Hematopoietic multipotent progenitor cell (in vitro differentiated cells): ENCODE measurements at regions not wholly inside any gene's neighbourhood (a gene's known extent, or its start where the extent isn't known, plus 50 kb on each side); places are given as distances from the start of the nearest gene placed in this dataset.
"Not testable (repeated sequence)": the region's sequence is repeated elsewhere in the genome, so short reads cannot be mapped to it uniquely, and the experiment has no call there.

Source experiments
- DNase-seq, 3 donors: peaks; one replicate each; pipeline ENCODE4 v3.0.0-alpha.2; 2011 to 2015; ENCODE audit warnings: low read depth in 2 of 3, low spot score in 2 of 3

GRCh38 chr5:159576902-159577301, 246.6 kb upstream of the IL12B start:
- DNase-seq: no peak

- DNase-seq: no peak
Measured at GRCh38 chr5:159581502-159582249, 251.4 kb upstream of the IL12B start.

- no peak for DNase-seq
Measured at GRCh38 chr5:159582756-159583541, 252.7 kb upstream of the IL12B start.

DNA sequence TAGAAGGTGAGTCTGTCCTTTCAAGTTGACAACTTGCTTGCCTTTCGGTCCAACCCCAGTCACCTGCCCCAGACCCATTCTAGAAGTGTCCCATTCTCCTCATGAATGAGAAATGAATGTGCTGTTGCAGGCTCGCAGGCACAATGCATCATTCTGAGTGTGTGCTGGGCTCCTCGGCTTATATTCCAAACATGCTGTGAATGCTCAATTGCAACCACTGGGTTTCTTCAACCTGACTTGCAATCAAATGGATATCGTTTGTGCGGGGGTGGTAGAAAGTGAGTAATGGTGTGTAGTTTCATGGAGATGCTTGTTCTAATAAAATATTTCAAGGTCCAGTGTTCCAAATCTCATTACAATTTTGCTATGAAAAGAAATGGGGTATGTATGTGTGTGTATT, 256.6 kb upstream of the IL12B start:
- no peak for DNase-seq

- no peak for DNase-seq
Measured at GRCh38 chr5:159588941-159589340, 258.7 kb upstream of the IL12B start.

GRCh38 chr5:159593518-159594073, 263.3 kb upstream of the IL12B start:
- DNase-seq: peak in 1 of 3 donors; percentile 10

- DNase-seq: not testable (repeated sequence)
Measured at GRCh38 chr5:159595561-159595960, 265.3 kb upstream of the IL12B start.

GRCh38 chr5:159601216-159601615, 270.9 kb upstream of the IL12B start:
- no peak for DNase-seq

DNA sequence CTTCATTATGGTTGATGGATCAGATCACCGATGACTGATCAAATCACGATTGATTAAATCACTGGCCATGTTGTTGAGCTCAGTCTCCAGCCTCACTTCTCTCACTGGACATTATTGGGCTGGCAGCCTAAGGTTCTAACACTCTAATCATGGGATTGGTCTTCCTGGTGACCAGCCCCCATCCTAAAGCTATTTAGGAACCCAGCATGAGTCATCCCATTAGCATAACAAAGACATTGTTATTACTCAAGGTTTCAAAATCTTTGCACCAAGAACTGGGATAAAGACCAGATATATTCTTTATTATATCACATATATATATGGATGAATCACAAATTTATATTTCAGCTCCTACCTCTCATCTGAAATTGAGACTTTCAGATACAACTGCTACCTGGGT, 272.1 kb upstream of the IL12B start:
- DNase-seq: no peak

DNA sequence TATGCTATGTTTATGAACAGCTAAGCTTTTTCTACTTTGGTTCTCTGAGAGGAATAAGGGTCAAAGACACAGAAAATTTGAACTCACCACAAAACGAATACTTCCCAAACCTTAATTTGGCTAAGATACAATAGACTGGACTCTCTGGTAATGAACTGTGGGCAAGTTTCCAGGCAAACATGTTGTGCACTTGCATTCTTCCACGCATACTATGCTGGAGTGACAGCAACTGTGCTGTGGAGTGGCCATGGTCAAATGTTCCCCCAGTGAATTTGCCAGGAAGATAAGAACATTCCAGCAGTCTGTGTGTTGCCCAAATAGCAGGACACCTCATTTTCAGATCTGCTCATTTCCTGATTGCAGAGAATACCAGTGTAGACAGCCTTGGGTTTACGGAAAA, 275.3 kb upstream of the IL12B start:
- DNase-seq: no peak

GRCh38 chr5:159609359-159609758, 279.1 kb upstream of the IL12B start:
- no peak for DNase-seq

DNA sequence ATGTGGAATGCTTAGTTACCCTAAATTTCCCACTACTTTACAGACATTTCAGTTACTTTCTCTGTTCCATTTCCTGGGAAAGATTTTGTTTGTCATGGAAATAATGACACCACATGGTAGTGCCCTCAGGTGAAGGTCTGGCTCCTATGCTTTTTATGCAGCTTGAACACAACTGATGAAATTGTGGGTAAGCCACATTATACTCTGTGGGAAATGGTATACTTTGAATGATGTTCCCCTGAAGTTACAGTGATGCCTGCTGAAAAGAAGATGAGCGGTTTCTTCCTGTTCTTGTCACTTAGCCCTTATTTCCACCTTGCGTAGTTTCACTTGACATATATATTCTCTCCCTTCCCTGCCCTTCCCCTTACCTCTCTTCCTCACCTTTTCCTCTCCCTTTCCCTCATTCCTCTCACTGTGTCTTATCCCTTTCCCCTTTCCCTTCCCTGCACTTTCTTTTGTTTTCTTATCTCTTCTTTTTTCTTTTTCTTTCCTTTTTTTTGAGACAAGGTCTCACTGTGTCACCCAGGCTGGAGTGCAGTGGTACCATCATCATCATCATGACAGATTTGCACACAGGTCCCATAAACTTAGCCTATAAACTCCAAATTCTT, 280.8 kb upstream of the IL12B start:
- DNase-seq: no peak

- no peak for DNase-seq
Measured at GRCh38 chr5:159616952-159617351, 286.7 kb upstream of the IL12B start.

- no peak for DNase-seq
Measured at GRCh38 chr5:159619826-159620225, 289.5 kb upstream of the IL12B start.

DNA sequence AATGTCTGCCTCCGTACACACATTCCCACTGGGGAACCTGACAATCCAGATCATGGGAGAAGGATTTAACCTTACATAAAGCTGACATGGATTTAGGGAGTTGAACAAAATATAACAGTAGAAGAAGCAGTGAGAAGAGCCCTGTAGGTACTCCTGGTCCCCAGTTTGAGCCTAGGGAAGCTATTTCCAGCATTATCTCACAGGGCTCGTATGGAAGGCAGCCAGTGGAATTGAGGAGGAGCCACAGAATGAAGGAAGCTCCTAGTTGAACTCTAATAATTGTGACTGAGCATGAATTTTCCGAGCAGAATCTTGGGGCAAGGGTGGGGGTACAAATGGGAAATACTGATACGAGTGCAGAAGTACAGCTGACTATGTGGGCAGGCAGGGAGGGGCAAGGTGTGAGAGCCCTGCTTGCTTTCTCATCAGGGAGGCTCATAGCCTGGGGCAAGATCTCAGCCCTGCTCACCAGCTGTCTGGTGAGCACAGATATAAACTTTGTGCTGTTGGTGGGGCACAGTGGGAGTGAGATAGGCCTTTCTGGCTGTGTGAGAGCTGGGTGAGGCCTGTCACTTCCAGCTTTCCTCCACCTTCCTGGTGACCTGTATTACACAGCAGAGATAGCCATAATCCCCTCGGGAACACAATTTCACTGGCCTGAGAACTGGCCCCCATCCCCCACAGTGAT, 290.7 kb upstream of the IL12B start:
- DNase-seq: no peak

DNA sequence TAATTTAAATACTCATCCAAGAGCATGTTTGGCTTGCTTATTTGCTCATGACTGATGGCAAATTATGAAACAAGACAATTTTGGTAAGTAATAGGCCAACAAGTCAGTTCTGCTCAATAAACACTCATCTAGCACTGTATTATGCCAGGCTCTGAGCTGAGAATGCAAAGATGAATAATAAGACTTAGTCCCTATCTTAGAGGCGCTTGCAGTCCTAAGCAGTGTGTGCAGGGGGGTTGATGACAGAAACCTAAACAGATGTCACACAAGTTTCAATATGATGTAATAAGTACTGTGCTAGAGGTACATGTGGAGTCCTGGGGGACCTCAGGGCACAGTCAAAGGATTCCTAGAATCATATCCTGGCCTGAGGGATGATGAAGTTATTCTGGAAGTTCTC, 287.6 kb upstream of the ADRA1B start:
- no peak for DNase-seq

DNA sequence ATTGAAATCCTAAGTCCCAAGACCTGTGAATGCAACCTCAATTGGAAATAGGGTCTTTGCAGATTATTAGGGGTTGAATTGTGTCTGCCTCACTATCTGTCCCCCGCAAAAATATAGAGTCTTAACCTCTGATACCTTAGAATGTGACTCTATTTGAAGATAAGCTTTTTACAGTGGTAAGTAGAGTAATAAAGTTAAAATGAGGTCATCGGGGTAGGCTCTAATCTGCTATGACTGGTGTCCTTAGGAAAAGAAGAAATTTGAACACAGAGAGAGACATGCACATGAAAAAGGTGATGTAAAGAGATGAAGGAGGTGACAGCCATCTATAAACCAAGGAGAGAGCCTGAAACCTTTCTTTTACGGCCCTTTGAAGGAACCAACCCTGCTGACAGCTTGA, 287.1 kb upstream of the ADRA1B start:
- DNase-seq: no peak

DNA sequence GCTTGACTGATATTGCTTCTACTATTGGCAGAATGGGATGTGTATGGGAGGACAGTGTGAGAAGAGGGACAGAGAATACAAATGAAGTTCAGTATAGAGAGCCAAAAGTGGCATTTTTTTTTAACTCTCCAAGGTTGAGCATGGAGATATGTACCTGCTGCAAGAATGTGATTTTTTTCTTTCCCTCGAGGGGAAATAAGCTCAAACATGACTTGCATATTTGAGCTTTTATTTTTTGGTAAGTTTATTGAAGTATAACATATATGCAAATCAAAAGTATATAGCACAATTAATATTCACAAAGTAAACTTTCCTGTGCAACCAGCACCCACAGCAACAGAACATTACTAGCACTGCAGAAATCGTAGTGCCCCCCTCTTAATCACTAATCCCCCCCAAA, 285.7 kb upstream of the ADRA1B start:
- no peak for DNase-seq

- no peak for DNase-seq
Measured at GRCh38 chr5:159631001-159631400, 285.3 kb upstream of the ADRA1B start.

DNA sequence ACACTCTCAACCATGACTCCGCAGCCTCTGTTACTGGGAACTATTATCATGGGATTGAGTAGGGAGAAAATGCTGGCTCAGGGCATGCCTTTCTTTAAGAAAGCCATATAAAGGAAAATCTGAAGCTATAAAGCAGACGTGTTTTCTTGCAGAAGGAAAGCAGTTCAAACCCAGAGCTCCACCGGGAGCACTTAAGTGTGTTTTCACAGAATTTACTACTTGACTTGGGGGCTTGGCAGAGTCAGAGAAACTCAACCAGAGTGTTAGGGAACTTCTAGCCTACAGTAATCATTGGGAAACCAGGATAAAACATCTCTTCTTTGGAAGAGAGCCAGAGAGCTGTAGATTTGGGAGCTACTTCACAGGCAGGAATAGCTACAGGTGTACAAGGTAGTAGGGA, 283.4 kb upstream of the ADRA1B start:
- no peak for DNase-seq

- no peak for DNase-seq
Measured at GRCh38 chr5:159638481-159638880, 277.8 kb upstream of the ADRA1B start.
